Spinal cord (tissue), 9 donors: ENCODE measurements at regions not wholly inside any gene's neighbourhood (a gene's known extent, or its start where the extent isn't known, plus 50 kb on each side); places are given as distances from the start of the nearest gene placed in this dataset.
"Not testable (repeated sequence)": the region's sequence is repeated elsewhere in the genome, so short reads cannot be mapped to it uniquely, and the experiment has no call there.

Experiments used
- DNase-seq, 6 donors: peaks; one replicate each; pipeline versions ENCODE4 v3.0.0 to v3.0.0-alpha.2; 2013 to 2015; ENCODE audit warnings: low spot score in 6 of 6, low read depth in 4 of 6
- H3K27ac ChIP-seq: one replicate; pipeline ENCODE4 v1.5.1; 2013; ENCODE audit warnings: low read depth, low read length, control low read depth
- H3K27me3 ChIP-seq: one replicate; pipeline ENCODE4 v1.6.1; 2013; ENCODE audit warnings: low read length; ENCODE audit not compliant: control insufficient read depth, insufficient read depth
- H3K36me3 ChIP-seq: one replicate; pipeline ENCODE4 v1.6.1; 2013; ENCODE audit warnings: low read length; ENCODE audit not compliant: control insufficient read depth, insufficient read depth
- H3K4me1 ChIP-seq: one replicate; pipeline ENCODE4 v1.6.1; 2013; ENCODE audit warnings: low read length; ENCODE audit not compliant: control insufficient read depth, insufficient read depth
- H3K4me3 ChIP-seq: one replicate; pipeline ENCODE4 v1.5.1; 2013; ENCODE audit warnings: low read depth, low read length, control low read depth
- H3K9me3 ChIP-seq: one replicate; pipeline ENCODE4 v1.6.1; 2013; ENCODE audit warnings: low read length; ENCODE audit not compliant: control insufficient read depth, insufficient read depth
- WGBS: methylation state at CpG from one replicate; pipeline ENCODE4 v1.1.5; 2013; ENCODE audit warnings: missing lambda C conversion rate; ENCODE audit not compliant: insufficient coverage; 5-methylcytosine and 5-hydroxymethylcytosine counted together
- donor health status: healthy.

GRCh38 chr2:116491292-116491691 lies 1323.2 kb upstream of the DDX18 start:
- H3K9me3 ChIP-seq: no peaks in the 10 kb centered on the region
- H3K4me1 ChIP-seq: no peaks in the 10 kb centered on the region
- no peak overlapping the region for H3K27ac ChIP-seq
- DNase-seq: no peak
- no peaks in the 10 kb centered on the region for H3K36me3 ChIP-seq
- no peak overlapping the region for H3K4me3 ChIP-seq
- WGBS: 89% methylated on average over 9 of the region's 11 CpGs
- no peaks in the 10 kb centered on the region for H3K27me3 ChIP-seq

DNA sequence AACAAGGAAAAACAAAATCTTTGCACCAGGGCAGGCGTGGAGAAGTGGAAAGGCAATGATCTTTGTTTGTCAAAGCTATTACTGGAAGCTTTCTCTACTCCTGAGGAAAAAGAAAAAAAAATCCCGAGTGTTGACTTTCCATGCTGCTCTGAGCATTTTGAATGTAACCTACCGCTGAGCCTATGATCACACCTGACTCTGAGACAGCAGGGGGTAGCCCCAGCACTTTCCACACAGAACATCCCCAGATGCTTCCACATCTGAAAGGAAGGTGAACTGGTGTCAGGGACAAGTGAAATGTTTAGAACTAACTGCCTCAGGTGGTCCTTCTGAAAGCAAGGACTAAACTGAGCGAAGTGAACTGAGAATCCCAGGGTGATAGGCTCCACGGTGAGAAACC lies 1315.1 kb upstream of the DDX18 start:
- H3K9me3 ChIP-seq: no peaks in the 10 kb centered on the region
- no peaks in the 10 kb centered on the region for H3K36me3 ChIP-seq
- H3K27me3 ChIP-seq: no peaks in the 10 kb centered on the region
- H3K4me3 ChIP-seq: no peak overlapping the region
- no peak overlapping the region for H3K27ac ChIP-seq
- WGBS: 70% methylated on average over 2 of the region's 5 CpGs
- H3K4me1 ChIP-seq: no peaks in the 10 kb centered on the region
- DNase-seq: no peak

- DNase-seq: peak in 1 of 6 donors; percentile 4
- Histone ChIP-seq H3K4me1 (no peaks in the 10 kb centered on the region), H3K36me3 (no peaks in the 10 kb centered on the region), H3K27me3 (no peaks in the 10 kb centered on the region), H3K27ac (no peak overlapping the region), H3K9me3 (no peaks in the 10 kb centered on the region), H3K4me3 (no peak overlapping the region)
- 69% methylated on average over 3 of the region's 3 CpGs for WGBS
These were observed 1304.3 kb upstream of the DDX18 start for GRCh38 chr2:116510117-116510671.

- Histone ChIP-seq H3K36me3 (no peaks in the 10 kb centered on the region), H3K27ac (no peak overlapping the region), H3K4me3 (no peak overlapping the region), H3K9me3 (no peaks in the 10 kb centered on the region), H3K4me1 (no peaks in the 10 kb centered on the region), H3K27me3 (no peaks in the 10 kb centered on the region)
- 70% methylated on average over 6 of the region's 6 CpGs for WGBS
- DNase-seq: no peak
These were observed 1303.1 kb upstream of the DDX18 start for GRCh38 chr2:116511426-116511825.

GRCh38 chr2:116513991-116514390 lies 1300.5 kb upstream of the DDX18 start:
- Histone ChIP-seq H3K4me3 (no peak overlapping the region), H3K36me3 (no peaks in the 10 kb centered on the region), H3K27ac (no peak overlapping the region), H3K9me3 (no peaks in the 10 kb centered on the region), H3K4me1 (no peaks in the 10 kb centered on the region), H3K27me3 (no peaks in the 10 kb centered on the region)
- DNase-seq: no peak
- no CpG with 5 or more reads among the region's 3 CpGs for WGBS

- Histone ChIP-seq H3K4me3 (no peak overlapping the region), H3K4me1 (no peaks in the 10 kb centered on the region), H3K27me3 (no peaks in the 10 kb centered on the region), H3K9me3 (no peaks in the 10 kb centered on the region), H3K36me3 (no peaks in the 10 kb centered on the region), H3K27ac (no peak overlapping the region)
- no CpG with 5 or more reads among the region's 1 CpG for WGBS
- no peak for DNase-seq
These were observed 1296.6 kb upstream of the DDX18 start for GRCh38 chr2:116517936-116518335.

- DNase-seq: peak in 1 of 6 donors; percentile 1
- no peaks in the 10 kb centered on the region for H3K27me3 ChIP-seq
- H3K27ac ChIP-seq: no peak overlapping the region
- no peaks in the 10 kb centered on the region for H3K4me1 ChIP-seq
- H3K4me3 ChIP-seq: no peak overlapping the region
- H3K9me3 ChIP-seq: peaks cover 4% of the 10 kb centered on the region
- no CpG with 5 or more reads among the region's 5 CpGs for WGBS
- H3K36me3 ChIP-seq: no peaks in the 10 kb centered on the region
These were observed 1276.7 kb upstream of the DDX18 start for GRCh38 chr2:116537811-116538210.

DNA sequence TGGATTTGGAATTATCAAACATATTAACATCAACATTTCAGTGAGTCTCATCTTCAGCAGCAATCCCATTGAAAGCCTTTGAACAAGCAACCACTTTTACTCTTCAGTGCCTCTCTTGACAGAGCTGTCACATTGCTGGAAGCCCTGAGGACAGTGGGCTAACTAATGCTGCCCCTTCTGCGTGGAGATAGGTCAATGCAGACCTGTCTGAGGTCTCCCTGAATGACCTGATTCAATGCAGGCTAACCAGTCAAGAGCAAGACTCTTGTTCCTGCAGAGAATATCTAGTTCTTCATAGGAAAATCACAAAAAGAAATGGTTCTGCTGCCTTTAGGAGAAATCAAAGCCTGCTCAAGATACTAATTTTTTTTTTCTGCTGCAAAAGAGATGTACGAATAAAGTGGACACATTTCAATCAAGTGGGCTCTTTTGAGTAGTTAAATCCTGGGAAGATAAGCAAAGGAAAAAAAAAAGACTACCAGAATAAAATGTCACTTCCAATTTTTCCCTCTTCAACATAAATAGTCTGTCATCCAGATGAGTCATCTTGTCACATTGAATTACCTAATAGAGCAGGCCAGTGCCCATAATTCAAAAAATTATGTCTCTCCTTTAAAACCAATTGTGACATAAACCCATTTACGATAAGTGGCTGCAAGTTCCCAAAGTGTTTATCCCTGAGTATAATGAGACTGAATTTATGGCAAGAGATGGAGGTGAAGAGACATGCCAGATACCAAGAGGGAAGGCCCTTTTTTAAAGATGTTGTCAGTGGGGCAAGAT lies 1269.0 kb upstream of the DDX18 start:
- no peaks in the 10 kb centered on the region for H3K27me3 ChIP-seq
- H3K4me1 ChIP-seq: no peaks in the 10 kb centered on the region
- DNase-seq: no peak
- WGBS: 70% methylated on average over 1 of the region's 3 CpGs
- no peak overlapping the region for H3K4me3 ChIP-seq
- H3K9me3 ChIP-seq: peaks cover 4% of the 10 kb centered on the region
- no peak overlapping the region for H3K27ac ChIP-seq
- H3K36me3 ChIP-seq: no peaks in the 10 kb centered on the region

DNA sequence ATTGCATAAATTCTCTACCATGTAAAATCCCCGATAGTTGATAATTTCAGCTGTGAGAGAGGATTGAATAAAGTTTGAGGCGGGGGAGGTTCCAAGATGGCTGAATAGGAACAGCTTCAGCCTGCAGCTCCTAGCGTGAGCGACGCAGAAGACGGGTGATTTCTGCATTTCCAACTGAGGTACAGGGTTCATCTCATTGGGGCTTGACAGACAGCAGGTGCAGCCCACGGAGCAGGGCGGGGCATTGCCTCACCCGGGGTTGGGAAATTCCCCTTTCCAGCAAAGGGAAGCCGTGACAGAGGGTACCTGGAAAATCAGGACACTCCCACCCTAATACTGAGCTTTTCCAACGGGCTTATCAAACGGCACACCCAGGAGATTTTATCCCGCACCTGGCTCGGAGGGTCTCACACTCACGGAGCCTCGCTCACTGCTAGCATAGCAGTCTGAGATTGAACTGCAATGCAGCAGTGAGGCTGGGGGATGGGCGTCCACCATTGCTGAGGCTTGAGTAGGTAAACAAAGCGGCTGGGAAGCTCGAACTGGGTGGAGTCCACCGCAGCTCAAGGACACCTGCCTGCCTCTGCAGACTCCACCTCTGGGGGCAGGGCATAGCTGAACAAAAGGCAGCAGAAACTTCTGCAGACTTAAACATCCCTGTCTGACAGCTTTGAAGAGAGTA lies 1261.6 kb upstream of the DDX18 start:
- not testable (repeated sequence) for H3K27me3 ChIP-seq, H3K4me3 ChIP-seq, H3K4me1 ChIP-seq, H3K36me3 ChIP-seq, H3K9me3 ChIP-seq, DNase-seq, H3K27ac ChIP-seq
- 96% methylated on average over 16 of the region's 20 CpGs for WGBS

DNA sequence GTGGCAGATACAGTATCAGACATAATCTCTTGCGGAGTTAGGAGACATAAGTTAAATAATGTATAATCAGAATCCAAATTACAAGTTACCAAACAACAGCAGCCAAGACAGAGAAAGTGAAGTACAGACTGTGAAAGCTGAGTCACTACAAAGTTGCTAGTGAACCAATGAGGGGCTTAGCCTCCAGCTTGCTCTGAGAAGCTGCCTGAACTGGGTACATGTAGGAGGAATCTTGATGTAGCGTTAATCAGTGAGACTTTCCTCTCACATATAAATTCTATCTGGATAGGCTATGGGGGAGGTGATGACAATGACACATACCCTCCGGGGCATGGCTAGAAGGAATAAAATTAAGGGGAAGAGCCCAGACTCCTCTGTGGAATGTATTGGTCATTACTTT lies 1234.3 kb upstream of the DDX18 start:
- no peaks in the 10 kb centered on the region for H3K36me3 ChIP-seq
- no peaks in the 10 kb centered on the region for H3K4me1 ChIP-seq
- no CpG with 5 or more reads among the region's 3 CpGs for WGBS
- no peaks in the 10 kb centered on the region for H3K9me3 ChIP-seq
- no peak overlapping the region for H3K4me3 ChIP-seq
- H3K27me3 ChIP-seq: no peaks in the 10 kb centered on the region
- DNase-seq: no peak
- H3K27ac ChIP-seq: no peak overlapping the region
